Sigmoid colon (tissue), 4 donors: ENCODE measurements at regions not wholly inside any gene's neighbourhood (a gene's known extent, or its start where the extent isn't known, plus 50 kb on each side); places are given as distances from the start of the nearest gene placed in this dataset.

ENCODE experiments used
- CTCF ChIP-seq, 4 experiments: fragments of 450-650 bp in 3 of 4; fragments of 200-600 bp in 1 of 4; IDR thresholded peaks; one replicate each; pipeline ENCODE4 v1.5.1; 2016 to 2019; ENCODE audit warnings: antibody characterized with exemption in 4 of 4, mild to moderate bottlenecking in 3 of 4, moderate library complexity in 2 of 4
- EP300 ChIP-seq, 4 donors: sonication (generic); formaldehyde crosslinking; IDR thresholded peaks; one replicate each; pipeline ENCODE4 v1.6.1; 2017; ENCODE audit warnings: antibody characterized with exemption in 4 of 4
- POLR2A ChIP-seq, 2 donors: fragments of 450-650 bp; IDR thresholded peaks; one replicate each; pipeline ENCODE4 v1.6.1; 2016; ENCODE audit warnings: antibody characterized with exemption in 2 of 2, mild to moderate bottlenecking in 2 of 2, moderate library complexity in 2 of 2
- POLR2AphosphoS5 ChIP-seq, 4 donors: sonication (generic); formaldehyde crosslinking; IDR thresholded peaks; one replicate each; pipeline ENCODE4 v1.6.1; 2017; ENCODE audit warnings: antibody characterized with exemption in 4 of 4

DNA sequence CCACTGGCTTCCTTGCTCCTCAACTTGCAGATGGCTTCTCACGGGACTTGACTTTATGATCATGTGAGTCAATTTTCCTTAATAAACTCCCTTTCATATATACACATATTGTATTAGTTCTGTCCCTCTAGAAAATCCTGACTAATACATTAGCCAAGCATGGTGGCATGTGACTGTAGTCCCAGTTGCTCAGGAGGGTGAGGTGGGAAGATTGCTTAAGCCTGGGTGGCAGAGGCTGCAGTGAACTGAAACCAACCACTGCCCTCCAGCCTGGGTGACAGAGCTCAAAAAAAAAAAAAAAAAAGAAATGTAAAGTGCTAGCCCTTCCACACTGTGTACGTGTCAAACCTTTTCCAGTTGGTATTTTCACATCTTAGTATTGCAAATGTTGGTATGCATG lies 857.0 kb downstream of the LTN1 start:
- TF ChIP-seq CTCF (IDR thresholded peaks at IDR 0.05) = no peak
- no peak for TF ChIP-seq POLR2AphosphoS5 (IDR thresholded peaks at IDR 0.05)
- TF ChIP-seq POLR2A (IDR thresholded peaks at IDR 0.05) = no peak
- TF ChIP-seq EP300 (IDR thresholded peaks at IDR 0.05) = no peak
